SK-N-MC (cell line): ENCODE measurements at regions not wholly inside any gene's neighbourhood (a gene's known extent, or its start where the extent isn't known, plus 50 kb on each side); places are given as distances from the start of the nearest gene placed in this dataset.

ENCODE experiments used
- DNase-seq: peaks from one replicate; pipeline ENCODE4 v3.0.0-alpha.2; 2011; ENCODE audit warnings: low read depth, low spot score
- H3K27ac ChIP-seq: fragments of 200-600 bp; sonication (generic); 2 replicates; pipeline ENCODE4 v1.5.1; 2016; ENCODE audit warnings: mixed run types
- H3K36me3 ChIP-seq: fragments of 200-600 bp; sonication (generic); 2 replicates; pipeline ENCODE4 v1.6.1; 2017; ENCODE audit warnings: antibody characterized with exemption, low read length, mixed read lengths; ENCODE audit not compliant: insufficient read depth
- H3K4me3 ChIP-seq: fragments of 200-600 bp; sonication (generic); 2 replicates; pipeline ENCODE4 v1.5.1; 2016
- H3K9ac ChIP-seq: fragments of 200-600 bp; sonication (generic); 2 replicates; pipeline ENCODE4 v1.8.0; 2017; ENCODE audit warnings: mixed run types, mixed read lengths; ENCODE audit not compliant: insufficient read length
- H3K9me3 ChIP-seq: fragments of 200-600 bp; sonication (generic); 2 replicates; pipeline ENCODE4 v1.6.1; 2017; ENCODE audit warnings: low read depth, mild to moderate bottlenecking, antibody characterized with exemption, low read length, moderate library complexity, mixed read lengths
- EZH2 ChIP-seq: fragments of 200-600 bp; sonication (generic); IDR thresholded peaks from one replicate; pipeline ENCODE4 v1.6.1; 2017; ENCODE audit warnings: antibody characterized with exemption
- FOXP2 ChIP-seq: optimal IDR thresholded peaks from 2 replicates; pipeline ENCODE3; 2011; ENCODE audit warnings: mild to moderate bottlenecking, moderate library complexity; ENCODE audit not compliant: insufficient read depth; ENCODE audit errors: extremely low read length, control extremely low read depth
- POLR2AphosphoS5 ChIP-seq: IDR thresholded peaks from 2 replicates; pipeline ENCODE4 v1.6.1; 2012; ENCODE audit warnings: mild to moderate bottlenecking, low read depth, low read length, borderline replicate concordance

DNA sequence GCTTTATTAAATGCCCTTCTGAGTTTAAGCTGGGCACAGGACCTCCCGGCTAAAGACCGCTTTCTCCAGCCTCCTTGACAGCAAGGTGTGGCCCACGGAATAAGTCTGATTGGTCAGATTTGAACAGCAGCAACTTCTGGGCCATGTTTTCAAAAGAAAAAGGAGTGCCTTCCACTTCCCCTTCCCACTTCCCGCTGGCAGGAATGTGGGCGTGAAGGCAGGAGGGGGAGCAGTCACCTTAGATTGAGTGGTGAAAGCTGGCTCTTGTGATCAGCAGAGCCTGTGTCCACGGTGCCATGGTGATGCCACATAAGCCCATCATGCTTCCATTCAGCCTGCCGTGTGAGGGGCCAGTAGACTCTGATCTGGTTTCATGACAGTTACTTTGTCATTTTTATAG lies 136.6 kb upstream of the GLI2 start:
- H3K27ac ChIP-seq = no peak overlapping the region
- H3K9me3 ChIP-seq = no peaks in the 10 kb centered on the region
- H3K9ac ChIP-seq = no peak overlapping the region
- H3K36me3 ChIP-seq = no peaks in the 10 kb centered on the region
- TF ChIP-seq POLR2AphosphoS5 = no peak
- no peak for TF ChIP-seq EZH2
- TF ChIP-seq FOXP2 = no peak
- no peak for DNase-seq
- no peak overlapping the region for H3K4me3 ChIP-seq

DNA sequence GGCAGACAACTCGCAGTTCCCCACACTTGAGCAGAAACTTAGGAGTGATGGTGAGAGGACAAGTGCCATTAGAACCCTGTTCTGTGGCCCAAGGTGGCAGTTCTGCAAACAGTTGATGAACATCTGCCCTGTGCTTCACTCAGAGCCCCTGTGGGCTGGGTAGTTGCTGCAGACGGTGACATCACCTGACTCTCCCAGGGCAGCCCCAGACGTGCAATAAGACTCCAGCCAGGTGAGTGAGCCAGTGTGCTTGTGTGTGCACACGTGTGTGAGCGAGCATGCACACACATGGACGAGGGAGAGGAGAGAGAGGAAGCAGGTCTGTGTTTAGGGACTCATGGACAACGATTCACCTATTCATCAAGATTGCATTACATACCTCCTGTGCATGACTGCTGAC lies 136.0 kb upstream of the GLI2 start:
- H3K9ac ChIP-seq = no peak overlapping the region
- H3K36me3 ChIP-seq = no peaks in the 10 kb centered on the region
- no peak overlapping the region for H3K27ac ChIP-seq
- DNase-seq = no peak
- TF ChIP-seq EZH2 = no peak
- no peak for TF ChIP-seq POLR2AphosphoS5
- no peak for TF ChIP-seq FOXP2
- no peaks in the 10 kb centered on the region for H3K9me3 ChIP-seq
- H3K4me3 ChIP-seq = no peak overlapping the region

DNA sequence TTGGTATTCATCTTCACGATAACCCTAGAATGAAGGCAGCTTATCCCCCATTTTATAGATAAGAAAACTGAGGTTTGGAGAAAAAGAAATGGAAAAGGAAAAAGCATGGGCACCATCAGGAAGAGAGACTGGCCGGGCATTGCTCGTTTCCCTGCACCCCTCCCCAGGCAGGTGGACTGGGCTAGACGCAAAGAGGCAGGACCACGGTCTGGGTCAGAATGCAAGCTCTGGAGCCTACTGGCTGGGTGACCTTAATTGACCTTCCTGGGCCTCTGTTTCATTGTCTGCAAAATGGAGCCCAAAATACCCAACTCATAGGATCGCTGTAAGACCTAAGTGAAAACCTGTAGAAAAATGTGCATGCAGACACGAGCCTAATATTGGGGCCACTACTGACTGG lies 135.3 kb upstream of the GLI2 start:
- no peaks in the 10 kb centered on the region for H3K9me3 ChIP-seq
- no peak overlapping the region for H3K4me3 ChIP-seq
- no peak for DNase-seq
- no peak overlapping the region for H3K9ac ChIP-seq
- no peaks in the 10 kb centered on the region for H3K36me3 ChIP-seq
- TF ChIP-seq FOXP2 (no peak), POLR2AphosphoS5 (no peak), EZH2 (no peak)
- H3K27ac ChIP-seq = no peak overlapping the region

DNA sequence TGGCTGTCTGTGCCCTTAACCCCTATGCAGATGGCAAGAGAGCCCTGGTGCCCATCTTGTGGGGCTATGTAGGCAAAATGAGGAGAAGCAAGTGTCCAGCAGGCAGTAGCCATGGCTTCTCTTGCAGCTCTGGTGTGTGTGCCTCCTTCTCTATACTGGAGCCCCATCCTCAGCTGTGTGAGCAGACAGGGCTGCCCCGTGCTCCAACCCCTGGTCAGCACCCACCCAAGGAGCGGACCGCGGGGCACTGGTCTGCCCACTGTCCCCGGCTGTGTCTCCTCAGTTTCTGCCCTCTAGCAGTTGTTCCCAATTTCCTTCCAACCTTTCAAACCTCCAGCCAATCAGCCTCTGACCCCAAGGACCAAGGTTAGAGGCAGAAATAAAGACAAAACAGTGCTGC lies 134.9 kb upstream of the GLI2 start:
- no peak overlapping the region for H3K27ac ChIP-seq
- no peak overlapping the region for H3K9ac ChIP-seq

DNA sequence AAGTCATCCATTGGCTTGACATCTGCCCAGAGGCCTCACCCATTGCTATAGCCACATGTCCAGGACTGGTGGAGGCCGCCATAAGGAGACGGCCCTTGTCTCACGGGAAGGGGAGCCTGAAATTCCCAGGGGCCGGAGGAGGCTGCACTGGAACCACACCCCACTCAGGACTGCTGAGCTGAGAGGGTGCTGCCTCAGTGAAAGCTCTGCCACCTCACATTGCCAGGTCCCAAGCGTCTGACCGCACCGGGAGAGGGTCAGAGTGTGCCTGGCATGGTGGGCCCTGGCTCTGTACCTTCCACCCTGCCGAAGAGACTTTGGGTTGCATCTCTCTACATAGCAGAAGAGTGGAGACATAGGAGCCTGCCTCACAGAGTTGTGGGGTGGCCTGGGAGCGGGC lies 134.1 kb upstream of the GLI2 start:
- no peak overlapping the region for H3K4me3 ChIP-seq
- no peaks in the 10 kb centered on the region for H3K9me3 ChIP-seq
- no peak overlapping the region for H3K27ac ChIP-seq
- no peak overlapping the region for H3K9ac ChIP-seq
- no peak for TF ChIP-seq EZH2
- no peak for TF ChIP-seq POLR2AphosphoS5
- no peak for TF ChIP-seq FOXP2
- no peak for DNase-seq
- H3K36me3 ChIP-seq = no peaks in the 10 kb centered on the region

More for the DNA sequence above, 134.9 kb upstream of the GLI2 start:
- DNase-seq = no peak
- no peak overlapping the region for H3K4me3 ChIP-seq
- H3K9me3 ChIP-seq = no peaks in the 10 kb centered on the region
- TF ChIP-seq POLR2AphosphoS5 (no peak), FOXP2 (no peak), EZH2 (no peak)
- no peaks in the 10 kb centered on the region for H3K36me3 ChIP-seq

DNA sequence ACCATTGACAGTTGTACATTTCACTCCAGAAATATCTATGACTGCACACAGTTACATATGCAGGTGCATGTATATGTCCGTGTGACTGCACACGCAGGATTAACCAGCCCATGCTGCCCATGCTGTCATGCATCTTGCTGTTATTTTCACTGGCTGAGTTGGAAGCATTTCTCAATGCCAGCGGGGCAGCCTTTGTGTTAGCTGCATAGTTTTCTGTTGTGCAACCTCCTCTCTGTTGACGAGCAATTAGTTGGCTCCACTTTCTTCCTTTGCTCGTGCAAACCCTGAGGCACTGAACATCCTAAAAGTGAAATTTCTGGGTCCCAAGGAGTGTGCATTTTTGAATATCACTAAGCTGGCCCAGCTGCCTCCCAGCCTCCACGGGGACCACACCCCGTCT lies 133.4 kb upstream of the GLI2 start:
- Histone ChIP-seq H3K4me3 (no peak overlapping the region), H3K9me3 (no peaks in the 10 kb centered on the region), H3K36me3 (no peaks in the 10 kb centered on the region), H3K9ac (no peak overlapping the region), H3K27ac (no peak overlapping the region)
- no peak for TF ChIP-seq EZH2
- no peak for TF ChIP-seq POLR2AphosphoS5
- no peak for TF ChIP-seq FOXP2
- DNase-seq = no peak

DNA sequence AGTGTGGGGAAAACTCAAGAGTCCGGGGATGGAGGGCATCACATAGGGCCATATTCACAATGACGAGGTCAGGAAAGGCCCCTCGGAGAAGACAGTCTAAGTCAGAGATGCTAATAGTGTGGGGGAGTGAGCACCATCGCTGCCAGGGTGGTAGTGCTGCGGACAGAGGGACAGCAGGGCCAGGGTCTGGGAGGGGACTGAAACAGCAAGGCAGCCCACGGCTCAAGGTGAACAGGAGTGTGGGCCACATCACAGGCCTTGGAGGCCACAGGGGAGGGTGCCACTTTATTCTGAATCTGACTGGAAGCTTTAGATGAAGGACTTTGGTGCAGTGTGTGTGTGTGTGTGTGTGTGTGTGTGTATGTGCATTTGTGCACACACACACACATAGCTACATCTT lies 130.9 kb upstream of the GLI2 start:
- TF ChIP-seq EZH2 (no peak), POLR2AphosphoS5 (no peak), FOXP2 (no peak)
- DNase-seq = no peak
- no peak overlapping the region for H3K4me3 ChIP-seq
- no peak overlapping the region for H3K27ac ChIP-seq
- no peaks in the 10 kb centered on the region for H3K36me3 ChIP-seq
- H3K9me3 ChIP-seq = no peaks in the 10 kb centered on the region
- no peak overlapping the region for H3K9ac ChIP-seq

DNA sequence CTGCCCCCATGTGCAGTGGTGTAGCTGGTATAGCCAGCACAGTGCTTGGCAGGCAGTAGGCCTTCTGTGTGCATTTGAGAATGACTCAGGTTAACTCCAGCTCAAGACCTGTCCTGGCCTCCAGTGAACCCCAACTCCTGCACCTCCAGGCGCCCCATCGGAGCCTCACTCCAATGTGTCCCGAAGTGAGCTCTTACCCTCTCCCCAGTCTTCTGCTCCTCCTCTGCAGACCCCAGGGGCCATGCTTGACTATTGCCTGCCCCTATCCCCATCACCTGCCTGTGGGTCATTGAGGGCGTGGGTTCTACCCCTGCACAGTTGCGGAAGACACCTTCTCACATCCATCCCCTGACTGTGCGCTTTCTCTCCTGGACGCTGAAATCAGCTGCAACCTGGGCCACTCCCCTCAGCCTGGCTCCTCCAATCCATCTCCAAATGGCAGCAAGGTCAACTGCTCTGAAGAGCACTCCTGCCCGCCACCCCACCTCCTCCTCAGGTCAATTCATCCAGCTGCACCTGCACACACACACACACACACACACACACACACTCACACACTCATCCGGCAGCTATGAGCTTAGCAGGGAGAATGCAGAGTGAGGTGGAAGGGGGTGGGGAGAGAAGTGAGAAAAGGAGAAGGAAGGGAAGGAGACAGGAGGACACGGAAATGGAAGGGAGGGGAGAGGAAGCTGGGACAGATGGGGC lies 130.3 kb upstream of the GLI2 start:
- no peak for DNase-seq
- H3K36me3 ChIP-seq = no peaks in the 10 kb centered on the region
- no peak for TF ChIP-seq POLR2AphosphoS5
- TF ChIP-seq FOXP2 = no peak
- TF ChIP-seq EZH2 = no peak
- H3K4me3 ChIP-seq = no peak overlapping the region
- H3K9me3 ChIP-seq = no peaks in the 10 kb centered on the region
- no peak overlapping the region for H3K9ac ChIP-seq
- no peak overlapping the region for H3K27ac ChIP-seq

DNA sequence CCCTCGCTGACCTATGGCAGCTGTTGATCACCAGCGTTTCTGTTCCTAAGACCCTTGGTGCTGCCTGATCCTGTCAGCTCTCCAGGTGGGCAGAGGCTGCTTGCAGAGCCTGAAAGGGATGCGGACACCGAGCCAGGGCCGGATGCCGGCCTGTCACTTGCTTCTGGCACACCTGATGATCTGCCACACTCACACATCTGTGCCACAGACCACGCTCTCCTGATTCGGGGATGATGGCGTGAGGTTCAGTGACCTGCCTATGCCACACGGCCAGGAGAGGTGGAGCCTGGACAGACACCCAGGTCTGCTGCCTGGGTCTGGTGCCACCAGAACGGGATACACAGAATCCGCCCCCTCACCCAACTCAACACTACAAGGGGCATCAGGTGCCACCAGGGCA lies 129.4 kb upstream of the GLI2 start:
- Histone ChIP-seq H3K27ac (no peak overlapping the region), H3K4me3 (no peak overlapping the region), H3K9me3 (no peaks in the 10 kb centered on the region), H3K36me3 (no peaks in the 10 kb centered on the region), H3K9ac (no peak overlapping the region)
- TF ChIP-seq EZH2 (no peak), POLR2AphosphoS5 (no peak), FOXP2 (no peak)
- DNase-seq = no peak
